ENCODE measurements at regions not wholly inside any gene's neighbourhood (a gene's known extent, or its start where the extent isn't known, plus 50 kb on each side); places are given as distances from the start of the nearest gene placed in this dataset.

GRCh38 chr4:106647451-106647850, 278.9 kb upstream of the GIMD1 start:
- H3K9me3 ChIP-seq (ENCODE audit: control insufficient read depth in 1 of 2, low read length in 2 of 2) = no peaks in the 10 kb centered on the region
- no peaks in the 10 kb centered on the region for H3K36me3 ChIP-seq (ENCODE audit: control insufficient read depth in 1 of 2, insufficient read depth in 2 of 2, low read length in 2 of 2)
- H3K27me3 ChIP-seq (ENCODE audit: control insufficient read depth in 1 of 2, insufficient read depth in 2 of 2, low read length in 2 of 2) = no peaks in the 10 kb centered on the region
- no peaks in the 10 kb centered on the region for H3K4me1 ChIP-seq (ENCODE audit: control insufficient read depth in 1 of 2, insufficient read depth in 2 of 2, low read length in 2 of 2)
- no peak overlapping the region for H3K4me3 ChIP-seq (ENCODE audit: low read depth in 1 of 2, low read length in 2 of 2)
- no peak overlapping the region for H3K9ac ChIP-seq (ENCODE audit: low read depth in 1 of 2, low read length in 2 of 2)
- H3K27ac ChIP-seq (ENCODE audit: low read depth, low read length) = no peak overlapping the region

- H3K27me3 ChIP-seq (ENCODE audit: control insufficient read depth in 1 of 2, insufficient read depth in 2 of 2, low read length in 2 of 2) = no peaks in the 10 kb centered on the region
- H3K9me3 ChIP-seq (ENCODE audit: control insufficient read depth in 1 of 2, low read length in 2 of 2) = peaks cover 0 to 2% of the 10 kb centered on the region in 2 donors
- H3K27ac ChIP-seq (ENCODE audit: low read depth, low read length) = no peak overlapping the region
- no peaks in the 10 kb centered on the region for H3K36me3 ChIP-seq (ENCODE audit: control insufficient read depth in 1 of 2, insufficient read depth in 2 of 2, low read length in 2 of 2)
- no peak overlapping the region for H3K9ac ChIP-seq (ENCODE audit: low read depth in 1 of 2, low read length in 2 of 2)
- no peak overlapping the region for H3K4me3 ChIP-seq (ENCODE audit: low read depth in 1 of 2, low read length in 2 of 2)
- no peaks in the 10 kb centered on the region for H3K4me1 ChIP-seq (ENCODE audit: control insufficient read depth in 1 of 2, insufficient read depth in 2 of 2, low read length in 2 of 2)
Observed at GRCh38 chr4:106629268-106629625, 260.7 kb upstream of the GIMD1 start.

- Histone ChIP-seq H3K9ac (ENCODE audit: low read depth in 1 of 2, low read length in 2 of 2) (no peak overlapping the region), H3K9me3 (ENCODE audit: control insufficient read depth in 1 of 2, low read length in 2 of 2) (peaks cover 0 to 2% of the 10 kb centered on the region in 2 donors), H3K27me3 (ENCODE audit: control insufficient read depth in 1 of 2, insufficient read depth in 2 of 2, low read length in 2 of 2) (no peaks in the 10 kb centered on the region), H3K27ac (ENCODE audit: low read depth, low read length) (no peak overlapping the region), H3K4me1 (ENCODE audit: control insufficient read depth in 1 of 2, insufficient read depth in 2 of 2, low read length in 2 of 2) (no peaks in the 10 kb centered on the region), H3K4me3 (ENCODE audit: low read depth in 1 of 2, low read length in 2 of 2) (no peak overlapping the region), H3K36me3 (ENCODE audit: control insufficient read depth in 1 of 2, insufficient read depth in 2 of 2, low read length in 2 of 2) (no peaks in the 10 kb centered on the region)
Observed at GRCh38 chr4:106628586-106629267, 260.1 kb upstream of the GIMD1 start.

GRCh38 chr4:106627051-106627450, 258.5 kb upstream of the GIMD1 start:
- Histone ChIP-seq H3K36me3 (ENCODE audit: control insufficient read depth in 1 of 2, insufficient read depth in 2 of 2, low read length in 2 of 2) (no peaks in the 10 kb centered on the region), H3K4me3 (ENCODE audit: low read depth in 1 of 2, low read length in 2 of 2) (no peak overlapping the region), H3K9ac (ENCODE audit: low read depth in 1 of 2, low read length in 2 of 2) (no peak overlapping the region), H3K4me1 (ENCODE audit: control insufficient read depth in 1 of 2, insufficient read depth in 2 of 2, low read length in 2 of 2) (no peaks in the 10 kb centered on the region), H3K27ac (ENCODE audit: low read depth, low read length) (no peak overlapping the region), H3K27me3 (ENCODE audit: control insufficient read depth in 1 of 2, insufficient read depth in 2 of 2, low read length in 2 of 2) (no peaks in the 10 kb centered on the region), H3K9me3 (ENCODE audit: control insufficient read depth in 1 of 2, low read length in 2 of 2) (peaks cover 0 to 2% of the 10 kb centered on the region in 2 donors)

GRCh38 chr4:106624671-106625070, 256.1 kb upstream of the GIMD1 start:
- no peaks in the 10 kb centered on the region for H3K27me3 ChIP-seq (ENCODE audit: control insufficient read depth in 1 of 2, insufficient read depth in 2 of 2, low read length in 2 of 2)
- no peaks in the 10 kb centered on the region for H3K36me3 ChIP-seq (ENCODE audit: control insufficient read depth in 1 of 2, insufficient read depth in 2 of 2, low read length in 2 of 2)

GRCh38 chr4:106618956-106619355, 250.4 kb upstream of the GIMD1 start:
- Histone ChIP-seq H3K9ac (ENCODE audit: low read depth in 1 of 2, low read length in 2 of 2) (no peak overlapping the region), H3K4me1 (ENCODE audit: control insufficient read depth in 1 of 2, insufficient read depth in 2 of 2, low read length in 2 of 2) (no peaks in the 10 kb centered on the region), H3K27me3 (ENCODE audit: control insufficient read depth in 1 of 2, insufficient read depth in 2 of 2, low read length in 2 of 2) (no peaks in the 10 kb centered on the region), H3K9me3 (ENCODE audit: control insufficient read depth in 1 of 2, low read length in 2 of 2) (no peaks in the 10 kb centered on the region), H3K36me3 (ENCODE audit: control insufficient read depth in 1 of 2, insufficient read depth in 2 of 2, low read length in 2 of 2) (no peaks in the 10 kb centered on the region), H3K4me3 (ENCODE audit: low read depth in 1 of 2, low read length in 2 of 2) (no peak overlapping the region), H3K27ac (ENCODE audit: low read depth, low read length) (no peak overlapping the region)

More at GRCh38 chr4:106624671-106625070, 256.1 kb upstream of the GIMD1 start:
- Histone ChIP-seq H3K4me3 (ENCODE audit: low read depth in 1 of 2, low read length in 2 of 2) (no peak overlapping the region), H3K9me3 (ENCODE audit: control insufficient read depth in 1 of 2, low read length in 2 of 2) (peaks cover 0 to 2% of the 10 kb centered on the region in 2 donors), H3K4me1 (ENCODE audit: control insufficient read depth in 1 of 2, insufficient read depth in 2 of 2, low read length in 2 of 2) (no peaks in the 10 kb centered on the region), H3K9ac (ENCODE audit: low read depth in 1 of 2, low read length in 2 of 2) (no peak overlapping the region), H3K27ac (ENCODE audit: low read depth, low read length) (no peak overlapping the region)

GRCh38 chr4:106615961-106616360, 247.4 kb upstream of the GIMD1 start:
- no peak overlapping the region for H3K27ac ChIP-seq (ENCODE audit: low read depth, low read length)
- no peaks in the 10 kb centered on the region for H3K9me3 ChIP-seq (ENCODE audit: control insufficient read depth in 1 of 2, low read length in 2 of 2)
- H3K4me3 ChIP-seq (ENCODE audit: low read depth in 1 of 2, low read length in 2 of 2) = no peak overlapping the region
- H3K27me3 ChIP-seq (ENCODE audit: control insufficient read depth in 1 of 2, insufficient read depth in 2 of 2, low read length in 2 of 2) = no peaks in the 10 kb centered on the region
- no peaks in the 10 kb centered on the region for H3K36me3 ChIP-seq (ENCODE audit: control insufficient read depth in 1 of 2, insufficient read depth in 2 of 2, low read length in 2 of 2)
- H3K9ac ChIP-seq (ENCODE audit: low read depth in 1 of 2, low read length in 2 of 2) = no peak overlapping the region
- H3K4me1 ChIP-seq (ENCODE audit: control insufficient read depth in 1 of 2, insufficient read depth in 2 of 2, low read length in 2 of 2) = no peaks in the 10 kb centered on the region

- H3K27ac ChIP-seq (ENCODE audit: low read depth, low read length) = no peak overlapping the region
- no peaks in the 10 kb centered on the region for H3K36me3 ChIP-seq (ENCODE audit: control insufficient read depth in 1 of 2, insufficient read depth in 2 of 2, low read length in 2 of 2)
- no peak overlapping the region for H3K9ac ChIP-seq (ENCODE audit: low read depth in 1 of 2, low read length in 2 of 2)
- H3K4me1 ChIP-seq (ENCODE audit: control insufficient read depth in 1 of 2, insufficient read depth in 2 of 2, low read length in 2 of 2) = no peaks in the 10 kb centered on the region
- no peak overlapping the region for H3K4me3 ChIP-seq (ENCODE audit: low read depth in 1 of 2, low read length in 2 of 2)
- H3K27me3 ChIP-seq (ENCODE audit: control insufficient read depth in 1 of 2, insufficient read depth in 2 of 2, low read length in 2 of 2) = no peaks in the 10 kb centered on the region
- H3K9me3 ChIP-seq (ENCODE audit: control insufficient read depth in 1 of 2, low read length in 2 of 2) = no peaks in the 10 kb centered on the region
Observed at GRCh38 chr4:106615410-106615945, 246.9 kb upstream of the GIMD1 start.

- H3K36me3 ChIP-seq (ENCODE audit: control insufficient read depth in 1 of 2, insufficient read depth in 2 of 2, low read length in 2 of 2) = no peaks in the 10 kb centered on the region
- H3K9ac ChIP-seq (ENCODE audit: low read depth in 1 of 2, low read length in 2 of 2) = no peak overlapping the region
- no peaks in the 10 kb centered on the region for H3K4me1 ChIP-seq (ENCODE audit: control insufficient read depth in 1 of 2, insufficient read depth in 2 of 2, low read length in 2 of 2)
- H3K27ac ChIP-seq (ENCODE audit: low read depth, low read length) = no peak overlapping the region
- no peak overlapping the region for H3K4me3 ChIP-seq (ENCODE audit: low read depth in 1 of 2, low read length in 2 of 2)
- no peaks in the 10 kb centered on the region for H3K9me3 ChIP-seq (ENCODE audit: control insufficient read depth in 1 of 2, low read length in 2 of 2)
- no peaks in the 10 kb centered on the region for H3K27me3 ChIP-seq (ENCODE audit: control insufficient read depth in 1 of 2, insufficient read depth in 2 of 2, low read length in 2 of 2)
Observed at GRCh38 chr4:106614441-106614840, 245.9 kb upstream of the GIMD1 start.

- no peaks in the 10 kb centered on the region for H3K27me3 ChIP-seq (ENCODE audit: control insufficient read depth in 1 of 2, insufficient read depth in 2 of 2, low read length in 2 of 2)
- H3K27ac ChIP-seq (ENCODE audit: low read depth, low read length) = no peak overlapping the region
- no peaks in the 10 kb centered on the region for H3K36me3 ChIP-seq (ENCODE audit: control insufficient read depth in 1 of 2, insufficient read depth in 2 of 2, low read length in 2 of 2)
- H3K9ac ChIP-seq (ENCODE audit: low read depth in 1 of 2, low read length in 2 of 2) = no peak overlapping the region
- H3K4me3 ChIP-seq (ENCODE audit: low read depth in 1 of 2, low read length in 2 of 2) = no peak overlapping the region
- H3K9me3 ChIP-seq (ENCODE audit: control insufficient read depth in 1 of 2, low read length in 2 of 2) = no peaks in the 10 kb centered on the region
- H3K4me1 ChIP-seq (ENCODE audit: control insufficient read depth in 1 of 2, insufficient read depth in 2 of 2, low read length in 2 of 2) = no peaks in the 10 kb centered on the region
Observed at GRCh38 chr4:106609917-106610316, 241.3 kb upstream of the GIMD1 start.

All from duodenal mucosa (tissue), 2 donors.